Hepatocyte (in vitro differentiated cells): ENCODE measurements at regions not wholly inside any gene's neighbourhood (a gene's known extent, or its start where the extent isn't known, plus 50 kb on each side); places are given as distances from the start of the nearest gene placed in this dataset.

Experiments
- CTCF ChIP-seq: fragments of 200-600 bp; sonication (generic); IDR thresholded peaks from 2 replicates; pipeline ENCODE4 v1.5.1; 2016; ENCODE audit warnings: antibody characterized with exemption, mild to moderate bottlenecking; ENCODE audit not compliant: poor library complexity
- EZH2 ChIP-seq: fragments of 200-600 bp; sonication (generic); IDR thresholded peaks from 2 replicates; pipeline ENCODE4 v1.6.1; 2016; ENCODE audit warnings: antibody characterized with exemption, mild to moderate bottlenecking, borderline replicate concordance
- EZH2phosphoT487 ChIP-seq: fragments of 200-600 bp; sonication (generic); IDR thresholded peaks from one replicate; pipeline ENCODE4 v1.6.1; 2018; ENCODE audit warnings: antibody characterized with exemption, mild to moderate bottlenecking, low read depth, moderate library complexity; ENCODE audit not compliant: unreplicated experiment, severe bottlenecking

- TF ChIP-seq CTCF: no peak
- TF ChIP-seq EZH2: no peak
- TF ChIP-seq EZH2phosphoT487: no peak
These were observed 60.1 kb upstream of the NAMPT start for GRCh38 chr7:106344861-106345260.
